Central memory CD4-positive, alpha-beta T cell (primary cell): ENCODE measurements at regions not wholly inside any gene's neighbourhood (a gene's known extent, or its start where the extent isn't known, plus 50 kb on each side); places are given as distances from the start of the nearest gene placed in this dataset.
"Not testable (repeated sequence)": the region's sequence is repeated elsewhere in the genome, so short reads cannot be mapped to it uniquely, and the experiment has no call there.

Experiments used
- DNase-seq: peaks from one replicate; pipeline ENCODE4 v3.0.0; 2022

DNA sequence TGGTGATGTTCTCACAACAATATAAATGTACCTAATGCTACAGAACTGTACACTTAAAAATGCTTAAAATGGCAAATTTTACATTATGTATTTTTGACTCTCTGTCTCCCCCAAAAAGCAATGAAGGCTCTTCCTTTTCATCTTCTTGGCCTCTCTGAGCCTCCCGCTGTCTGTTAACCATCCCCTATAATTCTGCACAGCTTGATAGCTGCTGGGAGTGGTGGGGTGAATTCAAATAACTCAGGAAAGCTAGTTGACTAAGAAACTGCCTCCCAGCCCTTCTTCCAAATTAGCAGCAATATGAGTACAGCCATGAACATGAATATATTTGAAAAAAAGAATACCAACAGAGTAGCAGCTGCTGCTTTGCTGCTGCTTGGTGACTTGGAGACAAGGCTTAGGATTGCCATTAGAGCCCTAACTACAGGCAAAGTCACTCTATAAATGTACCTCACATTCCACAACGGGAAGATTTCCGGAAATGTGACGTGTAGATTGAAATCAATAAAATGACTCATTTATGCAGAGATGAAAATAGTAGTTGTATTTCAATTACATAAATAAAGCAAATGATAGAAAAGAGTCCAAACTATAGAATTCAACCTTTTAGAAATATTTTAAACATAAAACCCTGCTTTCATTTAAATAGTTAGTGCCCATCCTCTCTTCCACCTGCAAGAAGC lies 200.1 kb upstream of the HEY2 start:
- DNase-seq = no peak

DNA sequence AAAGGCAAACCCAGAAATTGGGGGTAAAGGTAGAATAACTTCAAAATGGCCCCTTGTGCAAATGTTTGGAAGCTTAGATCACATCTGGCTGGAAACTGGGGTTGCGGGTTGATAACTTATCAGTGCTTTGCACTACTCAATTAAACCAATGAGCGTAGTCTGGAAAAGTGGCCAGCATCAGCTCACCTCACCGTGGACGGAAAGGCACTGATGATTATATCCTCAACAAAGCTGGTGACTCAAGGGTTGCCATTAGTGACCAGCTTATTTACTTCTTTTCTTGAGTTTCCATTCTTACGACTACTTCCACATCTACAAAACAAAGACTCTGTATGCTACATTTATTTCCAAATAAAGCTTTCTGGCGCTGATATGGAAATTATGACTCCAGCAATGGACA lies 198.5 kb upstream of the HEY2 start:
- DNase-seq = no peak

DNA sequence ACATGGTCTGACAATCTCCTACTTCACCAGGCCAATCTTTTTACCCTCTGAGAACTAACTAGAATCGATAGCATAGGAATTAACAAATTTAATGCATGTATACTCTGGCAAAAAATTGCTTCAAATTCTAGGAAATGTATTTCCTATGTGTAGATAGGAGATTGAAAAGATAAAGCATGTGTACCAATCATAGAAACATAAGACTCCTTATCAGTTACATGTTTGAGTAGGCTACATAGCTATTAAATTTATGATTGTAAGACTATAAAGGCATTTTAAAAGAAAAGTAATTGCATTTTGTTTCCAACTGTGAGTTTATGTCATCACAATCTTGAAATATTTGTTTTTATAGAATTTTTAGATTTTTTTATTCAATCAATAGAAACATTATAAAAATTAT lies 196.6 kb upstream of the HEY2 start:
- DNase-seq = no peak

DNA sequence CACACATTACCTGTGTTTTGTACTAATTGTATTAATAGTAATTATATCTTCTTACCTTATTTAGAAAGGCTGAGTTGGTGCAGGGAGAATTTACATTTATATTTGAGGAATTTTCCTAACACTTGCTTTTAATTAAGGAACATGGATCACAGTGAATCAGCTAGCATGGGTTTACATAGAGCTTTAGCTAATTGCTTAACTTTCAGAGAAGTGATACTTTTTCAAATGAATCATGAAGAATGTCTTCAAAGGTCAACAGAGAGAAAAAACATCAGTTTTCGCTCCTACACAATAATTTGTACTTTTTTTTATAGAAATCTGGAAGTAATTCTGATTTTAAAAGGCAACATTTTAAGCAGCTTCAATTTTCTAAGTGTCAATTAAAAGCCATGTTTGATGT lies 195.0 kb upstream of the HEY2 start:
- no peak for DNase-seq

DNA sequence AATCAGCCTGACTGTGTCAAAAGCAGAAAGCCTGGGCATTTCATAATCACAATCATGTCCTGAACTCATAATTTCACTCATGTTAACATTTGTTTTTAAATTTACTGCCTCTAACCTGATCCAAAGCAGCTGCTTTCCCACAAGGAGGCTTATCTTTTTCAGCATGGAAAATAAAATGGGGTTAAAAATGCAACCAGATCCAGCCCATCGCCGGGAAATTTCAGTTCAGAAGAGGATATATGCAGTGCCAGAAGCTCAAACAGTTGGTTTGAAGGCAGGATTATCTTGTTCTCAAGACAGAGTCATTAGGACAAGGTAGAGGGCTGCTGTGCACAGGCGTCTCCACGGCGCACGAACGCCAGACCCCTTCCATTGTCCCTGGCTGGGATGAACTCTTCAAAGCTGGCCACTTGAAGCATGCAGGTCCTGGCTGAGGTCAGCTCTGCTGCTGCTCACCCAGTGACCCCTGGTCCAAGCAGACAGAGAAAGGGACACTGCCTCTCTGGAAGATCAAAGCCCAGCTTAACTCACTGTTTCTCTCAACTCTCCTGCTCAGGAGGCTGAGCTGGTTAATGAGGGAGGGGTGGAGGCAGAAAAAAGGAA lies 191.1 kb upstream of the HEY2 start:
- no peak for DNase-seq

DNA sequence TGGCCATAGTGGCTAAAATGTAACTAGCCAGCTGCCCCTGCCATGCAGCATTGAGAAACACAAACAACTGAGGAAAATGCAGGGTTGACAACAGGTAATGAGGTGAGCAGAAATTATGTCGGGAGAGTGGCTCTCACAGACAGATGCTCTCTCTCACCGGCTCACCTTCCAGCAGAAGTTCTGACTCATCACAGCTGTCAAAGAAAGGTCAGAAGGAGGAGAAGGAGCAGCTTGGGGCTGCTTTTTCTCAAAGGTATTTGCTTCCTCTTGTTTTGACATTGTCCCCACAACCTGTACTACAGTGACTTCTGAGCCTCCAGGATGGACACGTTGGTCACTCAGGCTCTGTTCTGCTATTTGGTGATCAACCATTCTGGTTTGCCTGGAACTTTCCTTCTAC lies 190.5 kb upstream of the HEY2 start:
- DNase-seq = no peak

DNA sequence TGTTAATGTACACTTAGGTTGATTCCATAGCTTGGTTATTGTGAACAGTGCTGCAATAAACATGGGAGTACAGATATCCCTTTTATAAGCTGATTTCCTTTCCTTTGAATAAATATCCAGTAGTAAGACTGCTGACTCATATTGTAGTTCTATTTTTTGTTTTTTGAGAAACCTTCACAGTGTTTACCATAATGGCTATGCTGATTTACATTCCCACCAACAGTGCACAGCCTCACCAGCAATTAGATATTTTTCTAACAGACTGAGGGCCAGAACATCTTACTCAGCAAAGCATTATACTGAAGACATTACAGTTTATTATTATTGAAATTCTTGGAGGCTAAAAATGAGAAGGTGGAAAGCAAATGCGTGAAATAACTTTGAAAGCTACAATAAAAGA lies 187.3 kb upstream of the HEY2 start:
- DNase-seq = no peak

DNA sequence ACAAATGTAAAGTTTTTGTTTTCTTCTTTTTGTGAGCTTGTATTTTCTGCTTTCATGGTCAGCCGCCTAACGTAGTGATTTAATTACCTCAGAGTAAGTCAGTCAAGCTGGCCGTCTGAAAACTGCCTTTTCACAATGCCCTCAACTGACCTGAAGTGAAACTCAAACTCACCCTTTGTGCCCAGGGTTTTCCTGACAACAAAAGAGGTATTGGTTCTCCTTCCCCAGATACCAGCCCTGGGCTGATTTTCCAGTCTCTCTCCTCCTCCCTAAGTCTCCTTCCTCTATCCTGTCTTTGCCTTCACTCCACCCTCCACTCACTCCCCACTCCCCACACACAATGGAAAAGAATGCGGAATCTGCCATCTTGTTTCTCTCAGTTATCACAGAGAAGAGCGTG lies 184.5 kb upstream of the HEY2 start:
- no peak for DNase-seq

DNA sequence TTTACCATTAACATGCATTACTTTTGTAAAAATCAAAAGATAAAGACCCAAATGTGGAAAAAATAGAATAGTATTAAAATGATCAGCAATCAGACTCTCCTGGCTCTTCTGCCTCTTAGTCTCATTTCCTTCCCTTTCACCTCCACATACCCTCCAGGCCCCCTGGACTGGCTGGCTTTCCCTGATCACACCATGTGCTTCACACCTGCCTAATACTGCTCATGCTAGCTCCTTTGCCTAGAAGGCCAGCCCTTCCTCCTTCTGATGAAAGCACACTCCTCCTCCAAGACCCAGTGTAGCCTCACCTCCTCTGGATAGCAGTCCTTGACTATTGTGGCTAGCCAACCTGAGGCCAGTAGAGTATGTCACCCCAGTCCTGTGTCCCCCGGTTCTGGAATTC lies 182.0 kb upstream of the HEY2 start:
- no peak for DNase-seq

DNA sequence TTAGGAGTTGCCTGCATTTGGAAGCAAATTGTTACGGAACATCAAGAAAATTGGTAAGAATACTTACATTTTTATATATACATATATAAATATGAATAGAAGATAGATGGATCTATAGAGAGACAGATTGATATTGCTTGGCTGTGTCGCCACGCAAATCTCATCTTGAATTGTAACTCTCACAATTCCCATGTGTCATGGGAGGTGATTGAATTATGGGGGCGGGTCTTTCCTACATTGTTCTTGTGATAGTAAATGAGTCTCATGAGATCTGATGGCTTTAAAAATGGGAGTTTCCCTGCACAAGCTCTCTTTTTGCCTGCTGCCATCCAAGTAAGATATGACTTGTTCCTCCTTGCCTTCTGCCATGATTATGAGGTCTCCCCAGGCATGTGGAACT lies 180.8 kb upstream of the HEY2 start:
- DNase-seq = no peak

DNA sequence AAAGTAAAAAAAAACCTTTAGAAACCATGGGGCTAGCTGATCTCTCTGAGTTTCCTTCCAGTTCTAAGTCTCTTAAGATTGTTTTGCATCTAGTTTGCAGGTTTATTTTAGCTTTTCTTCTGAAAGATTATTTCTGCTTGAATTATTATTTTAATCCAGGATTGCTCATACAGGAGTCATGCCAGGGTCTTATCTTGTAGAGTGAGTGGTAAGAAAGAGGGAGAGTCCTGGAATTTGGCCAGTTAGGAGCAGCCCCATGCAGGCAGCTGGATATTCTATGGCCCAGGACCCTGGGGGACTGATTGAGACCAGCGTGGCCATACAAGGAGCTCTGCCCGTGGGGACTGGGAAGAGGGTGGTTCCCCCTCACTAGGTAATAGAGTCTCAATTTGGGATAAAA lies 178.9 kb upstream of the HEY2 start:
- DNase-seq = no peak

DNA sequence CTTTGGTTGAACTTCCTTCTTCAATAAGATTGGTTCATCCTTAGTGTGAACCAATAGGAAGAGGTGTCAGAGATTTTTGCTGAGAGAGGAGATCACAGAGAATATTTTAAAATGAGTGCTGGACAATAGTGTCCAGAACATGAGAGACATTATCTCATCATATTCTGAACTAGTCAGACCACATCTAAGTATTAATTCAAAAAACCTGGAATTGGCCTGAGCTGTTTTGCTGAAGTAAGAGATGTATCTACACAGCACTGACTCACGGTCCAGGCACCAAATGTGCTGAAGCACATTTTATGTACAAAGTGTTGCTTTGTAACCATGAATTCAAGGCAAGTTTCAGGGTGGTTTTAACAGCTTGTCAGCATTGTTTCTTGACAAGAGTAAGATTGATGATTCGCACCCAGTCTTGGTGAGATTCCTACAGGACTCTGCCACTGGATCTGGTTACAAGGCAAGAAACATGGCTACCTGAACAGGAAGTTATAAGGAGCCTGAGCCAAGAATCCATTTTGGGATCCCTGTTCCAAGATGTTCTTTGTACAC lies 178.2 kb upstream of the HEY2 start:
- DNase-seq = no peak

DNA sequence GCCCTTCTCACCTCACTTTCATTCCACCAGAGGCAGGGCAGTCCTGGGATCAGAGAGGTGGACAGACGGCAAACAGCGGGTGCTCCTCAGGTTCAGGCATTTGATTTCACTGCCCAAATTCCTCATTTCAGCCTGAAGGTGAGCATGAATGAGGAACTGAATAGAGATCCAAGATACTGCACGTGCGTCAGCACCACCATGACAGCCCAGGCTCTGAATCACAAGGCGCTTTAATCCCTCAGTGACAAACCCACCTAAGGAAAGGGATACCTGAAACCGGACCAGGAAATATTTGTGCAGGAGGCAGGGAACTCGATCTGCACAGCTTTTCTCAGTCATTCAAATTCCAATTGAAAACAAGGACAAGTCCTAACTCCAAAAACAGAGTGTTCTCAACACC lies 174.8 kb upstream of the HEY2 start:
- no peak for DNase-seq

DNA sequence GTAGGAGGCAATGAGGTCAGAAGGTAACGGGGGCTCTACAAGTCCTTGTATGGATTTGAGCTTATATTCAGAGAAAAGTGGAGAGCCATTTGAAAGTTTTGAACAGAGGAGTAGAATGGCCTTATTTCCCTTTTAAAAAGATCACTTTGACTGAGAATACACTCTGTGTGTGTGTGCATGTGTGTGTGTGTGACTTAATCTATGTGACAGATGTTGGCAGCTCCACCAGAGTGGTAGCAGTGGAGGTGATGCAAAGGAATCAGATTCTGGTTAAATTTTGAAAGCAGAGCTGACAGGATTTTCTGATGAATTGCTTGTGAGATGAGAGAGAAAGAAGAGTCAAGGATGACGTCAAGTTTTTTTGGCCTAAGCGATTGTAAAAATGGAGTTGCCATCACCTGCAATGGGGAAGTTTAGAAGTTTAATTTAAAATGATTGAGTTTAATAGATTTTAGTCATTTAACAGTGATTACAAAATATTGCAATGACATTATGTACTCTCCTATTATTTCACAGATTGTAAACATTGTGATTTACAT lies 172.2 kb upstream of the HEY2 start:
- no peak for DNase-seq

DNA sequence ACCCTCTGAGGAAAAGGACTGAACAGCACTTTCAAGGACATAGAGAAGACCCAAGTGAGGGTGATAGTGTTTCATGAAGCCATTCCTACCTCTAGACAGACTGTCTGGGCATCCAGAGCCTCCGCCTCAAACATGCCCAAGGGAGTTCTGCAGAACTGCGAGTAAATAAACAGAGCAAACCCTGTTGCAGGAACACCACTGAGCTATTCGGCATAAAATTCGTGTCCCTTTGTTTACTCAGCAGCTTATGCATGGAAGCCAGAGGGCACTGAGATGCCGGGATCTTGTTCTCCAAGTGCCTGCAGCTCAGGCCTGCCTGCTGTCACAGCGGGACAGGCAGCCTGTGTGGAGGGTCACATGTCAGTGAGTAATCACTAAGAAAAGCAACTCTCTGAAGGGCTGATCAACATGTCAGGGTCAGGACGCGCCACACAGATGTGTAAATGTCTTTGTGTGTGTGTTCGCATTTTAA lies 164.9 kb upstream of the HEY2 start:
- no peak for DNase-seq

DNA sequence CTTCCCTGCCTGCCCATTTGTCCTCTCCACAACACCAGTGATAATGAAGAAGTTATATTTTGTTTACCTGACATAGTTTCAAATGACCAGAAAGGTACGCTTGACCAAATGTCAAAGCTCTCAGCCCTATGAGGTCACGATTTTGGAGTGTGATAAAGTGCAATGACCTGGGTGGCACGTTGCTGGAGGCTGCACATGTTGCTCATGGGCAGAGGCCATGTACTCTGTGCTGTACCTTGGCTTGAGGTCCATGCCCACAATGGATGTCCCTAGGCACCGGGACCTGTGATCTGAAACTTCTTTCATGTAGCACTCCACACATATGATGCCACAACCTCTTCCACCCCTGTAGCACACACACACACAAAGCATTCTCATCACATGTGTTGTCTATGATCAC lies 164.0 kb upstream of the HEY2 start:
- DNase-seq = no peak

DNA sequence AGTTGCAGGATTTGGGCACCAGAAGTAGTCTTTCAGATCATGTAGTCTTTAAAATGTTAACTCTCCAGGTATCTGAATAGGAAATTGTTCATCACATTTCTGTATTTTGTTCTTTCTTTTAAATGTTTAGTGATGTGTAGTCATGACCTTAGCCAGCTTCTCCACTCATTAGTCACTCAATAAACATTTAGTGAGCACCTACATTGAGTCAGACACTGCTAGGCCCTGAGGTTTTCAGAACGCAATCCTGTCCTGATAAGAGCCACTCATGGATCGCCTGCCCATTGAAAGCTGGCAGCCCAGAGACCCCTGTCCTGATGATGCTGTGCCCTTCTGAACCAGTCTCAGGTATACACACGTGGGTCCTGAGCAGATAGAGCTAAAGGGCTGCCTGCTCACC lies 163.4 kb upstream of the HEY2 start:
- DNase-seq = no peak

DNA sequence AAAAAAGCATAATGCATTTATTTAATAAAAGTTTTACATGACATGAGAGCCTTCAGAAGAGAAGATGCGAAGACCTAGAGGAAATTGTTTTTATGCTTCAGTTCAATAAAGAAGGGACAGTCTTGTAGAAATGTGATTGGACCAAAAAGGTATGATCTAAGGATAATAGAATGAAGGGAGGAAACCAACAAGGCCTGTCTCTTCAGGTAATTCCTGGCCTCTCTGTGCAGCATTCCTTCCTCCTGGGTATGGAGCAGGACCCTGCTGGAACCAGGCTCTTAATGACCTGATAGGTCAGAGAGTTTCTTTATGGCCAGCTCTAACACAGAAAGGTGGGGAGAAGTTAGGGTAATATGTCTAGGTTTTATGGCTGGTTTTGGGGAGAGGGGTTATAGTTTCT lies 162.8 kb upstream of the HEY2 start:
- DNase-seq = no peak

DNA sequence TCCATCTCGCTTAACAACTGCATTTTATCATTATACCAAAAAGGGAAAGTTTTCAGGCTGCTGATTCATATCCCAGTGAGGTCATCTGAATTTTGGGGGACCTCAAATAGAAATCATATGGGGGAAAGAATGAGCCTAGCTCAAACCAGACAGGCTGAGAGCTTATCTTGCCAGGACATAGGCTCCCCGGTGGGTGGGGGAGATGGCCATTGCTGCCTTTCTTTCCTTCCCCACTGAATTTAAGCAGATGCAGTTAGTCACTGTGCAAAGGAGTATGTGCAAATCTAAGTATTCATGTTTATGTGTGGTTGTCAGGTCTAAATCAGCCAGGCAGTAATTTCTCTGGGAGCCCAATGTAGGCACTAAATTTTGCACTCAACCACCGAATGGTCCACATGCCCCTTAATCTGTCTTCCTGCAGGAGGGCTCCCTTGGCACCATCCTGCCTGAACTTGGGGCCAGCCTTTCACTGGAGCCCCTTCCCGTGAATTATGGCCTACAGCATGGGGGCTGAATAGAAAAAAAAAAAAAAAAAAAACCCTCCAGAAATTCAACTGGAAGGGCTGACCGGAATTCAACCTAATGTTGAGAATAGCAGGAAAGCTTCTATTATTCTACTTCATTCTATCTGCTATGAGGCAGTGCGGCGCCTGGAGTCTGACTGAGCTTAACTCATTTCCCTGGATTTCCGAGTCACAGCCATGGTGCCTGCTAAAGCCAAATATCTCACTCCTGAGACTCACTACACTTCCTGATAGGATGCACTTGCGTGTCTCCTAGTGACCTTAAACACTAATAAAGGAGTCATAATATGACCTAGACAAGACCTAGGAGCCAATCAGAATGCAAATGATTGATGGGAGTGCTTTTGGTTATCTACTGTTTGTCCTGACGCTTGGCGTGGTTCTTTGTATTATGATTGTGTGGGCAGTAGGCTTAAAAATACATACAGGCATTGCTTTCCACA lies 161.5 kb upstream of the HEY2 start:
- DNase-seq = no peak

DNA sequence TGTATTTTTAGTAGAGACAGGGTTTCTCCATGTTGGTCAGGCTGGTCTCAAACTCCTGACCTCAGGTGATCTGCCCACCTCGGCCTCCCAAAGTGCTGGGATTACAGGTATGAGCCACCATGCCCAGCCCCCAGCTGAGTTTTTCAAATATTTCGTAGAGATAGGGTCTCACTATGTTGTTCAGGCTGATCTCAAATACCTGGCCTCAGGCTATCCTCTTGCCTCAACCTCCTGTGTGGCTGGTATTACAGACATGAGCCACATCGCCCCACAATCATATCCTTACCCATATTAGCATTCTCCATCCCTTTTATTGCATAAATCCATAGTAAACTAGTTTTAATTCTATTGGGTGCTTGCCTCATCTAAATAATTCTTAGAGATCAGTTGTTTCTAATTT lies 157.6 kb upstream of the HEY2 start:
- DNase-seq = not testable (repeated sequence)

DNA sequence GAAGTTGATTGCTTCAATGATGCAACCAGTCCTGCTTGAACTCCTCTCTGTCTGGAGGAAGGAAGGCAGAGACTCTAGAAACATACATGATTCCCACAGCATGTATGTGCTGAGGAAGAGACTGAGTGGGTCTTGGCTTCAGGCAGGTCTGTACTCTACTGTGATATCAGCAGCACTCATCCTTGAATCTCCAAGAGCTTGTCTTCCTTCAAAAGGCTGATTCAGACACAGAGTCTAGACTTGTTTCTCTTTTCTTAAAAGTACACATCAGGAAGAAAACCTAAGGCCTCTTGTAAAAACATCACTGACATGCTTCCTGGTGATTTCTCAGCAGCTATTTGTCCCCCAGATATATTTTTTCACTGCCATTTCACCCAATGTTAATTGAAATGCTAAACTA lies 155.7 kb upstream of the HEY2 start:
- no peak for DNase-seq

DNA sequence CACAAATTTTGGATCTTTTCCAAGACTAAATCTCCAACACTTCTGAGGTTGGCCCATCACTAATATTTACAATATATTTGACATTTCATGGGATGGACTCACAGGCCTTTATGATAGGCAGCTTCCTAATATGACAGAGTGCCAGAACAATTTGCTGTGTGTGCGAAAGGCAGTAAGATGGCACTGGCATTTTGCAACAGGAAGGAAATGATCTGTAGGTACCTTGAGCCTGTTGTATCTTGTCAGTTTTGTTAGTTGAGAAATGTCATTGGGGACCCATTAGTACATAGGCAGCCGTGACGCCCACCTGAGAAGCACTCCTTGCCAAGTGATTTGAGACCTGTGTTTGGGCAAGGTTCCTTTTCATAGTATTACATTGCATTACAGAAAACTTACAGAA lies 153.4 kb upstream of the HEY2 start:
- DNase-seq = no peak
